ENCODE measurements at regions not wholly inside any gene's neighbourhood (a gene's known extent, or its start where the extent isn't known, plus 50 kb on each side); places are given as distances from the start of the nearest gene placed in this dataset.

DNA sequence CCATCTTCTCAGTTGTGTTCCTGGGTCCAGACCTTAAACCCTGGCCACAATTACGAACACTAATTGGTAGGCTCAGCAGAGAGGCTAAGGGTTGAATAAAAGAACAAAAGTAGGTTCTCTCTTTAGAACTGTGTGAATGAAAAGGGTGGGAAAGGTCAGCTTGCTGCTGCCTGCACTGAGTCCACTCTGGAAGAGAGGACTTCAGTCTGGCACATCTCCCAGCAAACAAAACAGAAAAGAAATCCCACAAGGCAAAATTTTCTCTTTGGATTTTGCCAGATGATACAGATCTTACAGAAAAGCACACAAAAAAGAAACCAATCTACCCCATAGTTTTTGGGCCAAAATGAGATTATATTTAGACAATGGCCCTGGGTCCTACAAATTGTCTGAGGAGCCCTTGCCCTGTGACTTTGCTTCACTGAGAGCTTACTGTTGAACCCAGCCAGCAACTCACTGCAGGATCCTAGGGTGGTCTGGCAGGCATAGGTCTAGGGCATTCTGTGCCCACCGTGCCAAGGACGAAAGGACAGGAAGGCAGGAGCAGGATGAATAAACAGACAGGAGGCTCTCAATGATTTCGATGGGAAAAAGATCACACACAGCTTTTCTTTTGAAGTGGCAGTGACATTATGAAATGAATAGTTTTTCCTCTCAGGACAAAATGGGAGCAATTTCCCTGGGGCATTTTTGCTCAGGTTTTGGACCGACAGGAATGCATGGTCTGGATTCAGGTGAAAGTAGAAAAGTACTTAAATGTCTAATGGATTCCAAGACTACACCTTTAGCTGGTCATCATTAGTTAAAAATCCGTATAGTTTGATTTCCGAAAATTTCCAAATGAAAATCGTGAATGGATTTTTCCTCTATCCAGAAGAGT is 68.4 kb upstream of the STAM2 start:
- TF ChIP-seq POLR2A (IDR thresholded peaks at IDR 0.05; ENCODE audit: low read depth, low read length) (no peak), SPI1 (IDR thresholded peaks at IDR 0.05; ENCODE audit: low read depth, low read length) (no peak)
